GM08714 (cell line): ENCODE measurements at regions not wholly inside any gene's neighbourhood (a gene's known extent, or its start where the extent isn't known, plus 50 kb on each side); places are given as distances from the start of the nearest gene placed in this dataset.

Source experiments
- H3K4me3 ChIP-seq: fragments of 200-500 bp; sonication (Bioruptor generic); 2 replicates; pipeline ENCODE4 v1.5.1; 2014; ENCODE audit warnings: mild to moderate bottlenecking, low read length, inconsistent platforms
- ZNF274 ChIP-seq: IDR thresholded peaks from 2 replicates; pipeline ENCODE4 v1.6.1; 2012; ENCODE audit warnings: mild to moderate bottlenecking, low read depth, low read length

DNA sequence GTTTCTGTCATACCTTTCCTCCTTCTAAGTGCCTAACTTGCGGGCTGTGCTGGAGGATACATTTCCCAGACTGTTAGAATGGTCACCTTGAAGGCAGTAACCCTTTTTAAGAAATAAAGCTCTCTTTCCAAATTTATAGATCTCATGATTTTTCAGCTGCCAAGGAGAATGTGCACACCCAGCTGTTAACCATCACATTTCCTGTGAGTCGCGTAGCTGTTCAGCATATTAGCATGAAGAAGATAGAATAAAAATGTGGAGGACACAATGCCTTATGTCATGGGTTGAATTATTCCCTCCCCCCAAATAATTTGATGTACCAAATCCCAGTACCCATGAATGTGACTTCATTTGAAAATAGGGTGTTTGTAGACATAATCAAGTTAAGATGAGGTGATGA, 729.4 kb downstream of the MTRR start:
- no peak overlapping the region for H3K4me3 ChIP-seq
- no peak for TF ChIP-seq ZNF274

DNA sequence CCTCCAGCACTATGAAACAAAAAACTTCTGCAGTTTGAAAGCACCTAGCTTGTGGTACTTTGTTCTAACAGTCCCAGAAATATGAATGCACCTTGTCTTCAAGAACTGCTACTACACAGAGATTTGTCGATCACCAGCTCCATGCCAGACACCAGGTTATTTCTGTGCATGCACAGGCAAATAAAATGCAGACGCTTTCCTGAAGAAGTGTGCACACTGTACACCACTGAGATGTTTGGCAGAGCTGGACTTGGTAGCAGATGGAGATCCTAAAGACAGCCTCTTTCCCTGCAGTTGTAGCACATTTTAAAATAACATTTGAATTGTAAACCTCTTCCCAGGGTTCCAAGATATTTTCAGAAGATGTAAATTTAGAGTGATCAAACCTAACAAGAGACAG, 730.0 kb downstream of the MTRR start:
- no peak overlapping the region for H3K4me3 ChIP-seq
- TF ChIP-seq ZNF274: no peak

DNA sequence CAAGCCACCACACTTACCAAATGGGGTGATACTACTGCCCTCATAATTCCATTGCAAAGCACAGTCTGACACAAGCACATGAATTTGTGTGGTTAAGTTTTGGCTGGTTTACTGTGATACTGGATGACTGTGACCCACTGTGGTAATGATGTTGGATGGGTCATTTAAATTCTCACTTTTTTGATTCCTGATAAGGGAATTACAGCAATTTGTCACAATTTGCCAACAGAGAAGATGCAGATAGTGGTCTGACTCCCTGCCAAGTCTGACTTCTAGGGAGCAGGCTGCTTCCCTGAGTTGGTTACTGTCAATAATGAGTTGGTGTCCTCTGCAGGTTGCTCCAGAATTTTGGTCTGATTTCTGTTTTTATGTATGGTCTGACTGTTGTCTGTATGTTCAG, 731.9 kb downstream of the MTRR start:
- no peak overlapping the region for H3K4me3 ChIP-seq
- no peak for TF ChIP-seq ZNF274

DNA sequence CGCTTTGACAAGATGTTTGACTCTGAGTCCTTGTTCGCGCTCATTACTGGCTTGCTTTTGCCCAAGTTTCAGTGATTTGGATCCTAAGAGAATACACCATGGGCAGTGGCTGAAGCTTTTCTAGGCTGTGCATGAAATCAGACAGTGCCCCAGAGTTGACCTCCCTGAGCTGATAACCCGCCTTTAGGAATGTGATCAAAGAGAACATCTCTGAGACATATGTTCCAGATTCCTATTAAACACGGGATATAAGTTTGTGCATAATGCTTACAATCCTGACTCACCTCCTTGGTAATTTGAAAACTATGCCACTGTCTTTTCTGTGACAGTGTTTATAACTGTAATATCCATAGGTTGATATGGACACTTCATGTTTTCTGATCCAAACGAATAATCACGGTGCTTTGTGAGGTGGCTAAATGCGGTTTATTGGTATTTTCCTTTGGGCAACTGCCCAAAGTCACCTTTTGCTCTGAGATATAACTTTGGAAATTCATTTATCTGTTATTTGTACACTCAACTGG, 732.9 kb downstream of the MTRR start:
- H3K4me3 ChIP-seq: no peak overlapping the region
- no peak for TF ChIP-seq ZNF274

DNA sequence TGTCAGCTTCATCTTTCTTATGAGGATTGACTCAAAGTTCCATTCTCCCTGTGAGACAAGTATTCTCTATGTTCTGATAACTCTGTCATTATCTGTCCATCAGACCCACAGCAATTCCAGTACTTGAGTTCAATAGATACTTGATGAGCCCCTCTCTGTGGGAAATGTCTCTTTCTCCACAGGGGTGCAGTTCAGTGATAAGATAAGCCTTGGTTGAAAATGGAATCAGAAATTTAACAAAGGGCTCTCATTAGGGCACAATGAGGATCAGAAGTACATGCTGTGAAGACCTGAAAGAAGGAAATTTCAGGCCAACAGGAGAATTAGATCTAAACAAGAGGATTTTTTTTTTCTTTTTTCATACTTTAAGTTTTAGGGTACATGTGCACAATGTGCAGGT, 737.3 kb downstream of the MTRR start:
- no peak overlapping the region for H3K4me3 ChIP-seq
- no peak for TF ChIP-seq ZNF274

DNA sequence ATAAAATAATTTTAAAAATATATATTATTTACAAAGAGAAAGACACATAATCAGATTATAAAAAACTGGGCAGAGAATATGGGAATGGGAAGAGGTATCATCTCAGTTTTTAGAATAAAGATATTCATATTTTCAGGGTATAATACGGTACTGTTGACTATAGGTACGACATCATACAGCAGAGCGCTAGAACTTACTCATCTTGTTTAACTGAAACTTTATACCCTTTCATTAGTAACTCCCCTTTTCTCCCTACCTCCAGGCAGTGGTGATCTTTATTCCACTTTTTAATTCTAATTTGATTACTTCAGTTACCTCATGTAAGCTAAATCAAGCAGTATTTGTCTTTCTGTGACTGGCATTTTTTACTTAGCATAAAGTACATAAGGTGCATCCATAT, 742.1 kb downstream of the MTRR start:
- no peak overlapping the region for H3K4me3 ChIP-seq
- TF ChIP-seq ZNF274: no peak

DNA sequence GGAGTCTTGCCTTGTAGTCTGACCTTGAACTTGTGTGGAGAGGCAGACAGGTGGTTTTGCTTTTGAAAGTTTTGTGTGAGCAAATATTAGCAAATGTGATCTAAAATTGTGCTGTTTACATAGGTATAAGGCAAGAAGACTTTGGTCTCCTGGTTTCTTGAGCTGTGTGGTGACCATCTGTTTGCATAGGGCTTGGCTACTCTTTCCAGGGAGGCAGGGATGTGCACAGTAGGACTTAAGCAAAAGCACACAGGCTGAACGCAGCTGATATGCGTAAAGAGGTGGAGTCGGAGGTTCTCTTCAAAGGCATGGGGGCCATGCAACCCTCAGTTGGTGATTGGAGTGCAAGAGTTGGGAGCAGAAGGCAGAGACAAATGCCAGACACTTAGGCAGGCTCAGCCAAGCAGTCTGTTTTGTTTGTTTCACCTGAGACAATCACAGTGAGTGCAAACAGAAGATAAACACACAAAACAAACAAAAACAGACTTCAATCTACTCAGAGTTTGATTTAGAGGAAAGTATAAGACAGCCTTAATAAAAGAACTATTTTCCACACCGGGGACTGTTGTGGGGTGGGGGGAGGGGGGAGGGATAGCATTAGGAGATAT, 744.2 kb downstream of the MTRR start:
- no peak for TF ChIP-seq ZNF274

DNA sequence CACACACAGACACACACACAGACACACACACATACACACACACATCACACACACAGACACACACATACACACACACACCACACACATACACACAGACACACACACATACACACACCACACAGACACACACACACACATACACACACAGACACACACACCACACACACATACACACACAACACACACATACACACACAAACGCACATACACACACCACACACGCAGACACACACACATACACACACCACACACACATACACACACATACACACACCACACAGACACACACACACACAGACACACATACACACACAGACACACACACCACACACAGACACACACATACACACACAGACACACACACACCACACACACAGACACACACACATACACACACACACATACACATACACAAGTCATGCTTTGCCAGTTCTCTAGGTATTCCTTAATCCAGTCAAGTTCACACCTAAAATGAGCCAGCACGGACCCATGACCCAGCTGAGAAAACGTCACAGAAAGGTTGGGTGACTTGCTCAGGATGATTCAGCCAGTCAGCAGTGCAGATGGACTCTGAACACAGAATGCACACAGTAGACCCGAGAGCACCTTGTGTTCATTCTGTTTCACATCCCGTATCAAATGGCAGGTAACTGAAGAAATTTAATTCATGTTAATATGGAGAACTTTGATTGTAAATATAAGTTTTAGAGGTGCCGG, 746.4 kb downstream of the MTRR start:
- no peak for TF ChIP-seq ZNF274
- H3K4me3 ChIP-seq: no peak overlapping the region

More for the DNA sequence above, 744.2 kb downstream of the MTRR start:
- H3K4me3 ChIP-seq: no peak overlapping the region

DNA sequence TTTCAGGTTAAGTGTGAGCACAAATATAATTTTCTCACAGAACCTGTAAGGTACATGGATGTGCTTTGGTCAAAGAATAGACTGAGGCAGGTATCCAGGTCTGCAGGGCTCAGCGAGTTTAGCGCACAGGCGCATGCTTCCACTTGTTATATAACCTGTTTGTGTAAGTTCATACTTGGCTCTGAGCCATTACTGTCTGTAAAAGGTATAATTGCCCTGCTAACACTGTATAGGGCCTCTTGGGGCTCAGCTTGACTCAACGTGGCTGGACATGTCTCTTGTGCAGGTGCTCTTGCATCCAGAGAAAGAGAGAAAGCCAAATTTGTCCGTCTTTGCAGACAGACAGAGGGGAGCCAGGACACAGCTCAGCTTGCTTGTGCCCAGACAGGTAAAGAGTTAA, 759.6 kb downstream of the MTRR start:
- no peak for TF ChIP-seq ZNF274
- H3K4me3 ChIP-seq: no peak overlapping the region

DNA sequence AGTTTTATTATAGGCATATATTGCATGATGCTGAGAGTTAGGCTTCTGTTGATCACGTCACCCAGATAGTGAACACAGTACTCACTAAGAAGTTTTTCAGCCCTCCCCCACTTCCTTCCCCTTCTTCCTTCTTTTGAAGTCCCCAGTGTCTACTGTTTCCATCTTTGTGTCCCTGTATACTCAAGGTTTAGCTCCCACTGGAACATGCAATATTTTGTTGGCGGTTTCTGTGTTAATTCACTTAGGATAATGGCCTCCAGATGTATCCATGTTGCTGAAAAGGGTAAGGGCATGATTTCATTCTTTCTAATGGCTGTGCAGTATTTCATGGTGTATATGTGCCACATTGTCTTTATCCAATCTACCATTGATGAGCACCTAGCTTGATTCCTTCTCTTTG, 764.3 kb downstream of the MTRR start:
- TF ChIP-seq ZNF274: no peak
- H3K4me3 ChIP-seq: no peak overlapping the region

DNA sequence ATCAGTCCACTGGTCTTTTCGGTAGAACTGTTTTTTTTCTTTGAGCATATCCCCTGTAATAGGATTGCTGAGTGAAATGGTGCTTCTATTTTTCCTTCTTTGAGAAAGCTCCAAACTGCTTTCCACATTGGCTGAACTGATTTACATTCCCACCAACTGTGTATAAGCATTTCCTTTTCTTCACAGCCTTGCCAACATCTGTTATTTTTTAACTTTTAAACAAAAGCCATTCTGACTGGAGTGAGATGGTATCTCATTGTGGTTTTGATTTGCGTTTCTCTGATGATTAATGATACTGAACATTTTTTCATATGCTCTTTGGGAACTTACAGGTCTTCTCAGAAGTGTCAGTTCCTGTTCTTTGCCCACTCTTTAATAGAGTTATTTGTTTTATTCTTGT, 764.7 kb downstream of the MTRR start:
- no peak overlapping the region for H3K4me3 ChIP-seq
- no peak for TF ChIP-seq ZNF274

DNA sequence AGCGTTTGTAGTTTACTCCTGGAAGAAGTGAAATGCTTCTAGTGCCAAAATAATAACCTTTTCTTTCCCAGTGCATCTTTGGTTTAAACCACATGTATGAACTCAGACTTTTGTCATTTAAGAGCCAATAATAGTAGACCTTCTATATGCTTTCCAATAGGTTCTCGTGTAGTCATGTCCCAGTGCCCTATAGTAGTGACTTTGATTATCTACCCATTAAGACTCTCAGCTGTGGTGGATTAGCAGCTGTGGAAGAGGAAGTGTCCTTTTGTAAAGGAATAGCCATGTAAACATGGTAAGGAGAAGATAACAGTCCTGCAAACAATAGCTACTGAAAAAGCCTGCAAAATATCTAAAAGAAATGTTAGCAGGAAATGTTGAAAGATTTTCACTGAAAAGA, 765.3 kb downstream of the MTRR start:
- no peak overlapping the region for H3K4me3 ChIP-seq
- no peak for TF ChIP-seq ZNF274

DNA sequence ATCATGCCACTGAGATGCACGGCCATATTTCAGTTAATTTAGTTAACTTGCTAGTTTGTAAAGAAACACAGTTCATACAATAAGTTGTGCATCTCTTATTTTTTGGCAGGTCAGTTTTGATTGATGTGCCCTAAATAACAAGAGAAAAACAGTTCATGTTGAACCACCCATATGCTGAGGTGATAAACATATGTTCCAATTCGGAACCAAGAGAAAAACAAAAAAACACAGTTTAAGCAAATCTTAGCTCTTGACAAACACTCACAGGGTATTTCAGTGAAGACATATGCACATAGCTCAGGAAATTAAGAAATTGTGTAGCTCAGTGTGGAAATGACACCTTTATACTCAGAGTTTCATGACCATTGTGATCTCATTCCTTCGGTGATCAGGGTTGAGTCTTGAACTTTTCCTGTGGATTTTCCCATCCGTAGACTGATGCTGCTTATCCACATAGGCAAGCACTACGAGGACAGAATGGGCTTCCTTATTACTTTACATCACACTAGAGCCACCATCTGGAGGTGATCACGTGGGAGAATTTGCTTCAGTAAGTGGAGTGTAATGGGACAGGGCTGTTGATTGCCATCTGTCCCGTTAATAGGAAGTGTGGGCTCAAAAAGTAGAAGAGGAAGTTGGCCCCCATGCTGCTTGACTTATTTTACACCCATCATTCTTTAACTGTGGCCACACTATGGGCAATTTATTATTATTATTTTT, 773.0 kb downstream of the MTRR start:
- TF ChIP-seq ZNF274: no peak
- no peak overlapping the region for H3K4me3 ChIP-seq

DNA sequence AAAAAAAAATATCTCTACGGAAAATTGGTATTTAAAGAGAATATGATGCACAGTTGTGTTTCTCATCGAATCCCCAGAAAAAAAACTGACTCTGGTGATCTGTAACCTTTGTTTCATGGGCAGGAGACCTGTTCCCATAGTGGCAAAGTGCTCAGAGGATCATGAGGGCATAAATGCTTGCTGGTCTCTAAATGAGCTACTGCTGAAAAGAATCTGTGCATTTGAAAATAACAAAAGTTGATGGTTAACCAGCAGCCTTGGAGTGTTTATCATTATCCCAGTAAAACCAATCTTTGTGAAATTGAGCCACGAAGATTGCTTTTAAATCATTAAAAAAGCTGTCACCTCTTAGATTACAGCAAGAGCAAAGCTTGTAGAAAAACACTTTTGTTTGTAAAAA, 775.4 kb downstream of the MTRR start:
- no peak overlapping the region for H3K4me3 ChIP-seq
- no peak for TF ChIP-seq ZNF274

DNA sequence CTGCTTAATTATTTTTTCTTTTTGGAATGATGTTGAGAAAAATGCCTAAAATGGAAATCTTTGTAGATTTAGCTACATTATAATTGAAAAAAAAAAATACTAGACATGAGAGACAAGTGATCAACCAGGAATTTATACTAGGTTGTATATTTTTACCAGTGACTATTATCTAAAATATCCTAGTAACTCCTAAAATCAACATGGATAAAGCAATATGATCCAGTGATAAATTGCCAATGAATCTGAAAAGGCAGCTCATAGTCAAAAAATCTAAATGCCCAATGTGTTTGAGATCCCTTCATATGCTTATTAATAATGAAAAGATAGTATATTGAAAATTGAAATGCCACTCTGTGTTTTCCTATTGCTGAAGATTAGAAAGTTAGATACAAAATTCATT, 778.2 kb downstream of the MTRR start:
- TF ChIP-seq ZNF274: no peak
- no peak overlapping the region for H3K4me3 ChIP-seq

DNA sequence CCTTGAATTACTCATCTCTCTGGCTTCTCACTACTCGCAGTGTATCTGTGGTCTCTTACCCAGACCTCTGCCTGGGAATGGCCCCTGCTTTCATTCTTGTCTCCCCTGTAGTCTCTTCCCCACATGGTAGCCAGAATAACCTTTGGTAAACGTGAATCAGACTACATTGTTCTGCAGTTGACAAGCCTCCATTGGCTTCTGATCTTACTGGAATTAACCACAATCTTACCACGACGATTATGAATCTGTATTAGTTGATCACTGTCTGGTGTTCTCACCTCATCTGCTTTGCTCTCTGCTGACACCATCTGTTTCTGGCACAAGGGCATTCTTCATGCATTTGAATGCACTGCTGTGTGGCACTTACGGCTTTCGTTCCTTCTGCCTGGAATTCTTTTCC, 781.2 kb downstream of the MTRR start:
- H3K4me3 ChIP-seq: no peak overlapping the region
- TF ChIP-seq ZNF274: no peak
